GM21526 (cell line): ENCODE measurements at regions not wholly inside any gene's neighbourhood (a gene's known extent, or its start where the extent isn't known, plus 50 kb on each side); places are given as distances from the start of the nearest gene placed in this dataset.

Experiments
- ATAC-seq: cut with Tn5 transposase; IDR thresholded peaks from one replicate; pipeline ENCODE4 v1.9.1; 2021; ENCODE audit warnings: moderate library complexity; ENCODE audit not compliant: unreplicated experiment, low FRiP score

GRCh38 chr2:7971841-7972240 is 710.0 kb upstream of the ID2 start:
- no peak for ATAC-seq

GRCh38 chr2:7972670-7973069 is 709.2 kb upstream of the ID2 start:
- no peak for ATAC-seq

GRCh38 chr2:7973801-7974480 is 707.9 kb upstream of the ID2 start:
- ATAC-seq, result no peak

GRCh38 chr2:7974936-7975335 is 706.9 kb upstream of the ID2 start:
- ATAC-seq, result no peak

- no peak for ATAC-seq
These were observed 705.6 kb upstream of the ID2 start for GRCh38 chr2:7976206-7976605.

GRCh38 chr2:7977981-7978380 is 703.9 kb upstream of the ID2 start:
- ATAC-seq, result no peak

- no peak for ATAC-seq
These were observed 699.8 kb upstream of the ID2 start for GRCh38 chr2:7982054-7982453.

GRCh38 chr2:7983451-7983850 is 698.4 kb upstream of the ID2 start:
- ATAC-seq, result no peak

- no peak for ATAC-seq
These were observed 697.9 kb upstream of the ID2 start for GRCh38 chr2:7983912-7984311.

GRCh38 chr2:7984693-7985353 is 697.0 kb upstream of the ID2 start:
- ATAC-seq, result no peak

GRCh38 chr2:7986431-7986830 is 695.4 kb upstream of the ID2 start:
- no peak for ATAC-seq

- no peak for ATAC-seq
These were observed 693.9 kb upstream of the ID2 start for GRCh38 chr2:7987992-7988391.

GRCh38 chr2:7988440-7988839 is 693.4 kb upstream of the ID2 start:
- ATAC-seq, result no peak

- no peak for ATAC-seq
These were observed 692.0 kb upstream of the ID2 start for GRCh38 chr2:7989823-7990222.

GRCh38 chr2:7992612-7993602 is 688.9 kb upstream of the ID2 start:
- ATAC-seq, result no peak

- no peak for ATAC-seq
These were observed 687.4 kb upstream of the ID2 start for GRCh38 chr2:7994397-7994951.

- no peak for ATAC-seq
These were observed 684.6 kb upstream of the ID2 start for GRCh38 chr2:7997279-7997678.

- no peak for ATAC-seq
These were observed 682.0 kb upstream of the ID2 start for GRCh38 chr2:7999683-8000476.

- no peak for ATAC-seq
These were observed 681.0 kb upstream of the ID2 start for GRCh38 chr2:8000870-8001269.

GRCh38 chr2:8002765-8003393 is 679.0 kb upstream of the ID2 start:
- ATAC-seq, result no peak
